ENCODE measurements at regions not wholly inside any gene's neighbourhood (a gene's known extent, or its start where the extent isn't known, plus 50 kb on each side); places are given as distances from the start of the nearest gene placed in this dataset.

DNA sequence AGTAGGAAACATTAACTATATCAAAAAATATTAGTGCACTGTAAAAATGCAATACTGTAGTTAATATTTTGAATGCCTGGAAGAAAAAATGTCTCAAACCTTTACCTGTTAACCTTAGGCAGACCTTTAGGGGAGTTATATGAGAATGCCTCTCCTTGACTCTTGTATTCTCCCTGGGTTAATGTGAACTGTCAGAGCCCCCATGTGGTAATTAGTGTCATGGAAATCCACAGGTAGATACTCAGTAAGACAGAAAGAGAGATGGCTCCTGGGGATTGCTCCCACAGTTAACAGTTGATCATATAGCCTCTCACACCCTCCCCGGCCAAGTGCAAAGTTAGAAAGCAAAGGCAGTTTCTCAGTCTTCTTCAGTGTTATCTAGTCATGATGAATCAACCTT is 742.8 kb downstream of the NR2F1-AS1 start:
- no peak for TF ChIP-seq GABPA (IDR thresholded peaks at IDR 0.05; ENCODE audit: low read depth)
- TF ChIP-seq, protein P1, sequence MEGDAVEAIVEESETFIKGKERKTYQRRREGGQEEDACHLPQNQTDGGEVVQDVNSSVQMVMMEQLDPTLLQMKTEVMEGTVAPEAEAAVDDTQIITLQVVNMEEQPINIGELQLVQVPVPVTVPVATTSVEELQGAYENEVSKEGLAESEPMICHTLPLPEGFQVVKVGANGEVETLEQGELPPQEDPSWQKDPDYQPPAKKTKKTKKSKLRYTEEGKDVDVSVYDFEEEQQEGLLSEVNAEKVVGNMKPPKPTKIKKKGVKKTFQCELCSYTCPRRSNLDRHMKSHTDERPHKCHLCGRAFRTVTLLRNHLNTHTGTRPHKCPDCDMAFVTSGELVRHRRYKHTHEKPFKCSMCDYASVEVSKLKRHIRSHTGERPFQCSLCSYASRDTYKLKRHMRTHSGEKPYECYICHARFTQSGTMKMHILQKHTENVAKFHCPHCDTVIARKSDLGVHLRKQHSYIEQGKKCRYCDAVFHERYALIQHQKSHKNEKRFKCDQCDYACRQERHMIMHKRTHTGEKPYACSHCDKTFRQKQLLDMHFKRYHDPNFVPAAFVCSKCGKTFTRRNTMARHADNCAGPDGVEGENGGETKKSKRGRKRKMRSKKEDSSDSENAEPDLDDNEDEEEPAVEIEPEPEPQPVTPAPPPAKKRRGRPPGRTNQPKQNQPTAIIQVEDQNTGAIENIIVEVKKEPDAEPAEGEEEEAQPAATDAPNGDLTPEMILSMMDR (IDR thresholded peaks at IDR 0.05; ENCODE audit: insufficient read depth, low read length): no peak
- TF ChIP-seq, protein P2, sequence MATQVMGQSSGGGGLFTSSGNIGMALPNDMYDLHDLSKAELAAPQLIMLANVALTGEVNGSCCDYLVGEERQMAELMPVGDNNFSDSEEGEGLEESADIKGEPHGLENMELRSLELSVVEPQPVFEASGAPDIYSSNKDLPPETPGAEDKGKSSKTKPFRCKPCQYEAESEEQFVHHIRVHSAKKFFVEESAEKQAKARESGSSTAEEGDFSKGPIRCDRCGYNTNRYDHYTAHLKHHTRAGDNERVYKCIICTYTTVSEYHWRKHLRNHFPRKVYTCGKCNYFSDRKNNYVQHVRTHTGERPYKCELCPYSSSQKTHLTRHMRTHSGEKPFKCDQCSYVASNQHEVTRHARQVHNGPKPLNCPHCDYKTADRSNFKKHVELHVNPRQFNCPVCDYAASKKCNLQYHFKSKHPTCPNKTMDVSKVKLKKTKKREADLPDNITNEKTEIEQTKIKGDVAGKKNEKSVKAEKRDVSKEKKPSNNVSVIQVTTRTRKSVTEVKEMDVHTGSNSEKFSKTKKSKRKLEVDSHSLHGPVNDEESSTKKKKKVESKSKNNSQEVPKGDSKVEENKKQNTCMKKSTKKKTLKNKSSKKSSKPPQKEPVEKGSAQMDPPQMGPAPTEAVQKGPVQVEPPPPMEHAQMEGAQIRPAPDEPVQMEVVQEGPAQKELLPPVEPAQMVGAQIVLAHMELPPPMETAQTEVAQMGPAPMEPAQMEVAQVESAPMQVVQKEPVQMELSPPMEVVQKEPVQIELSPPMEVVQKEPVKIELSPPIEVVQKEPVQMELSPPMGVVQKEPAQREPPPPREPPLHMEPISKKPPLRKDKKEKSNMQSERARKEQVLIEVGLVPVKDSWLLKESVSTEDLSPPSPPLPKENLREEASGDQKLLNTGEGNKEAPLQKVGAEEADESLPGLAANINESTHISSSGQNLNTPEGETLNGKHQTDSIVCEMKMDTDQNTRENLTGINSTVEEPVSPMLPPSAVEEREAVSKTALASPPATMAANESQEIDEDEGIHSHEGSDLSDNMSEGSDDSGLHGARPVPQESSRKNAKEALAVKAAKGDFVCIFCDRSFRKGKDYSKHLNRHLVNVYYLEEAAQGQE (IDR thresholded peaks at IDR 0.05; ENCODE audit: insufficient replicate concordance, low read depth): no peak
- no peak for TF ChIP-seq POLR2AphosphoS5 (IDR thresholded peaks at IDR 0.05; ENCODE audit: low read depth)

All from HL-60 (cell line).